A673 (cell line): ENCODE measurements at regions not wholly inside any gene's neighbourhood (a gene's known extent, or its start where the extent isn't known, plus 50 kb on each side); places are given as distances from the start of the nearest gene placed in this dataset.

Experiments used
- BruUV-seq: library from RNA; stranded (reverse); fragments of 400-500 nt; replicated peaks from 2 replicates; lab custom pipeline; 2021; lab: Mats Ljungman, UMichigan
- CTCF ChIA-PET: fragments of 300-600 bp; sonication (Branson Sonifier 250); formaldehyde crosslinking; loops from one replicate; lab custom pipeline; 2022; ENCODE audit warnings: antibody characterized with exemption; lab: Charles Lee
- POLR2A ChIA-PET: fragments of 300-600 bp; sonication (Branson Sonifier 250); formaldehyde crosslinking; loops from one replicate; lab custom pipeline; 2022; ENCODE audit warnings: antibody characterized with exemption; ENCODE audit not compliant: low non-redundant PET; lab: Charles Lee
- DNase-seq: peaks from one replicate; pipeline ENCODE4 v3.0.0-alpha.2; 2015; ENCODE audit warnings: low spot score
- H3K27ac ChIP-seq: fragments of 200-600 bp; sonication (generic); 2 replicates; pipeline ENCODE4 v1.5.1; 2016; ENCODE audit warnings: mixed run types, low read depth, mild to moderate bottlenecking, mixed read lengths, antibody characterized with exemption, low read length; ENCODE audit not compliant: poor library complexity, severe bottlenecking
- H3K27me3 ChIP-seq: fragments of 200-600 bp; sonication (generic); replicated peaks from 2 replicates; pipeline ENCODE4 v1.6.1; 2017; ENCODE audit warnings: mixed run types, low read depth, mild to moderate bottlenecking, mixed read lengths, antibody characterized with exemption, low read length; ENCODE audit not compliant: insufficient read depth, poor library complexity
- H3K36me3 ChIP-seq: fragments of 200-600 bp; sonication (generic); 2 replicates; pipeline ENCODE4 v1.6.1; 2016; ENCODE audit warnings: mixed run types, mild to moderate bottlenecking, mixed read lengths, antibody characterized with exemption, low read length; ENCODE audit not compliant: insufficient read depth, poor library complexity, severe bottlenecking
- H3K4me1 ChIP-seq: fragments of 200-600 bp; sonication (generic); 2 replicates; pipeline ENCODE4 v1.6.1; 2017; ENCODE audit warnings: mixed run types, mild to moderate bottlenecking, mixed read lengths, antibody characterized with exemption, low read length; ENCODE audit not compliant: insufficient read depth, poor library complexity, severe bottlenecking
- H3K4me3 ChIP-seq: fragments of 200-600 bp; sonication (generic); 2 replicates; pipeline ENCODE4 v1.5.1; 2016; ENCODE audit warnings: low read depth, mixed run types, mild to moderate bottlenecking, mixed read lengths, low read length; ENCODE audit not compliant: poor library complexity, severe bottlenecking
- H3K9me3 ChIP-seq: fragments of 200-600 bp; sonication (generic); 2 replicates; pipeline ENCODE4 v1.6.1; 2016; ENCODE audit warnings: mixed run types, low read depth, mild to moderate bottlenecking, mixed read lengths, antibody characterized with exemption, low read length; ENCODE audit not compliant: poor library complexity, severe bottlenecking
- CTCF ChIP-seq: fragments of 300-800, 200-600 bp; sonication (generic); conservative IDR thresholded peaks from 2 replicates; pipeline ENCODE4 v1.5.1; 2017; ENCODE audit warnings: low read depth, mild to moderate bottlenecking, antibody characterized with exemption, low read length, moderate library complexity, mixed read lengths
- EZH2 ChIP-seq: fragments of 200-600 bp; sonication (generic); IDR thresholded peaks from 2 replicates; pipeline ENCODE4 v1.6.1; 2017; ENCODE audit warnings: borderline replicate concordance, low read depth, mild to moderate bottlenecking, mixed read lengths, antibody characterized with exemption, low read length; ENCODE audit not compliant: poor library complexity, severe bottlenecking
- intact Hi-C: fragments of 100-400 bp; cut with micrococcal nuclease; formaldehyde crosslinking; loops from one replicate; pipeline ENCODE4 v1.10.0; 2022; ENCODE audit not compliant: unreplicated experiment

DNA sequence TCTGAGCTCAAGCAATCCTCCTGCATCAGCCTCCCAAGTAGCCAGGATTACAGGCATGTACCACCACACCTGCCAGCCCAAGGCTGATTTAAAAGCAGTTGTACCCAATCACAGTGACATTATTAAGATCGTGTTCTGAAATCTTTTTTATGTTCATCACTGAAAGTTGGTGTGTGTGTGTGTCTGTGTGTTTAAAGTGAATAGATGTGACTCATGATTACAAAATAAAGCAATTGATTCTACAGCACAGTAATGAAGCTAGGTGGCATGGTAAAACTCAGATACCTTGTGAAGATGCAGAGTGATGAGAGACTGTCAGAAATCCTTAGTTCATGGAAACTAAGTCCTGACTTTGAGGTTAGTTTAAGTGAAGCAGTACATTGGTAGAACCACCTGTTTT, 74.2 kb upstream of the ATP2B1 start:
- H3K9me3 ChIP-seq = peaks cover 6% of the 10 kb centered on the region
- peaks cover 6% of the 10 kb centered on the region for H3K4me1 ChIP-seq
- CTCF ChIA-PET = no interaction called here
- no TSS peak for BruUV-seq
- no peak for TF ChIP-seq EZH2
- TF ChIP-seq CTCF = no peak
- H3K4me3 ChIP-seq = no peak overlapping the region
- no peak for DNase-seq
- no peaks in the 10 kb centered on the region for H3K27me3 ChIP-seq
- POLR2A ChIA-PET = no interaction called here
- no peak overlapping the region for H3K27ac ChIP-seq
- intact Hi-C loops = no loop called here
- H3K36me3 ChIP-seq = no peaks in the 10 kb centered on the region

DNA sequence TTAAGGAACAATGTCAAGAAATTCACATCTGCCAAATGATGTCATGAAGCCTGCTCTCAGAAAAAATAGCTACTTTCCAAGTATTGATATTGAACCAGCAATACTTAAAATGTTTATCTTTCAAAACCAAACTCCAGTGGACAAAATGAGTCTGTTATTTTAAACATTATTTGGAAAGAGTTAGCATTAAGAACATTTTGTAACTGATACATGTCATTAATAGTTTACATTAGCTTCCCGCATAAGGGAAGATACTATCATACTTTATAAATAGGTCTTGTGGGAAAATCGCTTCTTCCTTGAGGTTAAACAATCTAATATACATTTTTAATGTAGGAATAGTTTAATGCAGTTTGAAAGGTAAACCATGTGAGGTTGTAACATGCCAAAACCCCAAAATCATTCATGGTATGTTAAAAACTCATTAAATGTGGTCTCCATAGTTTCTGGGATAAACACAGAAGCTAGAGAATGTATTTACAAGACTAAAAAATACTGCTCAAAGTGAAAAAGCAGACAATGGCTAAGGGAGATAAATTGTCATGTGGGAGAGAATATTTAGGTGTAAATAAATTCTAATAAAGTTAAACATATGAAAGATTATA, 73.4 kb upstream of the ATP2B1 start:
- POLR2A ChIA-PET = no interaction called here
- H3K4me3 ChIP-seq = no peak overlapping the region
- no peak for TF ChIP-seq CTCF
- TF ChIP-seq EZH2 = no peak
- peaks cover 6% of the 10 kb centered on the region for H3K9me3 ChIP-seq
- H3K27ac ChIP-seq = no peak overlapping the region
- no peak for DNase-seq
- no peaks in the 10 kb centered on the region for H3K36me3 ChIP-seq
- intact Hi-C loops = no loop called here
- H3K27me3 ChIP-seq = no peaks in the 10 kb centered on the region
- CTCF ChIA-PET = no interaction called here
- no TSS peak for BruUV-seq
- H3K4me1 ChIP-seq = peaks cover 6% of the 10 kb centered on the region

DNA sequence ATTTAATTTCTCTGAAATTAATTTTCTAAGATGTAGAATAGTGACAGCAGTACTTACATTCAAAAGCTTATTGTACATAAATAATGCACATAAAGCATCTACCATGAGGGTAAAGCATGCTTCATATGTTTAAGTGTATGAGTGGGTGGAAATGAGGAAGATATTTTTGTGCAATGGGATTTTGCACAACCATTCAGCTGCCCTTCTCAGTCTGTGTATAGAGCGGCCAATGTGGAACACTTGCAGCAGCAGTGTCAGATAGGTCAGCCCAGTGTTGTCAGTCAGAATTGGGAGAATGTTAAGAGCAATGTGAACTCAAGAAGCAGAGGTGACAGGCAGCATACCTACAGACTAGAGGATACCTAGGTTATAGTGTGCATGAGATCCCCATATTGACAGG, 72.5 kb upstream of the ATP2B1 start:
- TF ChIP-seq EZH2 = no peak
- TF ChIP-seq CTCF = no peak
- no peak overlapping the region for H3K27ac ChIP-seq
- no peak overlapping the region for H3K4me3 ChIP-seq
- DNase-seq = no peak
- ChIA-PET POLR2A (no interaction called here), CTCF (no interaction called here)
- no peaks in the 10 kb centered on the region for H3K27me3 ChIP-seq
- BruUV-seq = no TSS peak
- intact Hi-C loops = no loop called here
- H3K9me3 ChIP-seq = no peaks in the 10 kb centered on the region
- H3K36me3 ChIP-seq = no peaks in the 10 kb centered on the region
- peaks cover 6% of the 10 kb centered on the region for H3K4me1 ChIP-seq
